HG03103 (cell line): ENCODE measurements at regions not wholly inside any gene's neighbourhood (a gene's known extent, or its start where the extent isn't known, plus 50 kb on each side); places are given as distances from the start of the nearest gene placed in this dataset.

Source experiments
- ATAC-seq: cut with Tn5 transposase; IDR thresholded peaks from one replicate; pipeline ENCODE4 v1.9.1; 2021; ENCODE audit warnings: low read depth; ENCODE audit not compliant: unreplicated experiment

GRCh38 chr6:104349191-104349590 is 510.5 kb downstream of the HACE1 start:
- no peak for ATAC-seq

DNA sequence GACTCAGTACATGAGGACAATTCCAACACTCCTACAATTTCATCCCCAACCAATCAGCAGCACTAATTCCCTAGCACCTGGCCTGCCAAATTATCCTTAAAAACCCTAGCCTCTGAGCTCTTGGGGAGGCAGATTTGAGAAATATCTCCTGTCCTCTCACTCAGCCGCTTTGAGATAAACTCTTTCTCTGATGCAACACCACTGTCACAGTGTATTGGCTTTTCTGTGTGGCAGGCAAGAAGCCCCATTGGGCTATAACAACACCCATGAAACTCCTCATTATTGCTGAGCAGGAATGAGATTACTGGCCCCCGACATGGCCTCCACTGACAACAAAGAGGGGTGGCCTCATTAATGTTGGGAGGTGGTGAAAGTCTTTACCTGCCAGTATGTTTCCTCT is 515.5 kb downstream of the HACE1 start:
- ATAC-seq: no peak

DNA sequence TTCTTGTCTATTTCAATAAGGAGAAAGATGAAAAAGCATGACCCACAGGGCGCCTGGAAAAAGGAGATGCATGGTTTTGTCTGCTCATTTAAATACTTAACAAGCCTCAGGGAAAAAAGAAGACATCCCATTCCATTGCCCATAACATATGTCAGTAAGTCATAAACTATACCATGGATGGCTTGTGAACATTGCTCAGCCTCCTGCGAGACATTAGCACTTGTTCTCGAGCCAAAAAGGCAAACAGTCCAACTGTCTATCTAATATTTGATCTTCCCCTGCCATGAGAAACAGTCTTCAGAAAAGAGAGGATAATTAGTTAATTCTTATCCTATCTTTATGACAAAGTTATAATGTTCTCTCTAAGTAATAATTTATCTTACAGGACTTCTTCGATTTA is 527.4 kb downstream of the HACE1 start:
- ATAC-seq: no peak

GRCh38 chr6:104326173-104327001 is 533.3 kb downstream of the HACE1 start:
- peak; percentile 50 for ATAC-seq

- no peak for ATAC-seq
Observed at GRCh38 chr6:104325341-104326172, 534.2 kb downstream of the HACE1 start.

DNA sequence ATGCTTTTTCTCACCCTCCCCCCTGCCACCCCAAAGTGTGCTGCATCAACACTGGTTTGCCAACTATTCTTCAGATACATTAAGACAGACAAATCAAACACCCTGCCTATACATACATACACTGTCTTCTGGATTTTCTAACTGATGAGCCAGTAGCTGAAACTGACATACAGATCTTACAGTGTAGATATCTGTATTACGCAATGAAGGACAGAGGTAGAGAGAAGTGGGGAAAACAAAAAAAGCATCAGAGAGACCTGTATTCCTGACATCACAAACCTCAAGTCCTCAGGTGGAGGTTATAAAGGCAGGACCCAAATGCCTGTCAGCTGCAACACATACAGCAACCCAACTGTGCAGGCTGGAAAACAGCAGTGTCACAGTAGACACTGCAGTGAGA is 535.4 kb downstream of the HACE1 start:
- no peak for ATAC-seq

GRCh38 chr6:104322841-104323240 is 536.9 kb downstream of the HACE1 start:
- ATAC-seq: no peak

DNA sequence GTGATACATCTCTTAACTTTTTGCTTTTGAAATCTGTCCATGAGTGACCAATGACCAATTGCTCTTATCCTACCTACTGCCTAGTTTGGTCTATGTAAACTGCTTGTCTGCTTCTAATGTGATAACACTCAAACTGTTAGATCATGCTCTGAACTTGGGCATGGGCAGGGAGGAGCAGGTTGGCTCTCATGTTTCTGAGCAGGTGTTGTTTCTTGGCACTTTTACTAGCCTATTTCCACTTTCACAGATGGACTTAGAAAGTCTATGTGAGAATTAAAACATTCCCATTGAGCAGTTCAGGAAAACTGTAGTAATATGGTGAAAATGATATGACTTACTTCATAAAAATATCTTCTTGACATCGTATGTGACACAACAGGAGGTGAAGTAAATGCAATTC is 538.4 kb downstream of the HACE1 start:
- no peak for ATAC-seq

- ATAC-seq: no peak
Observed at GRCh38 chr6:104320896-104321295, 538.8 kb downstream of the HACE1 start.

DNA sequence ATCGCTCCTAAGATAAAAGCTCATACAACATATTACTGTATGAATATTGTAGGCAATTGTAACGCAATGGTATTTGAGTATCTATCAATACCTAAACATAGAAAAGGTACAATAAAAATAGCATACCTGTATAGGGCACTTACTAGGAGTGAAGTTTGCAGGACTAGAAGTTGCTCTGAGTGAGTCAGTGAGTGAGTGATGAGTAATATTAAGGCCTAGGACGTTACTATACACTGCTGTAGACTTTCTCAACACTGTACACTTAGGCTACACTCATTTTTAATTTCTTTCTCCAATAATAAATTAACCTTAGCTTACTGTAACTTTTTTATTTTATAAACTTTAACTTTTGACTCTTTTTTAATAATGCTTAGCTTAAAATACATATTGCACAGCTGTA is 546.9 kb downstream of the HACE1 start:
- no peak for ATAC-seq

GRCh38 chr6:104306211-104306610 is 553.5 kb downstream of the HACE1 start:
- ATAC-seq: no peak

- no peak for ATAC-seq
Observed at GRCh38 chr6:104305206-104305605, 554.5 kb downstream of the HACE1 start.

DNA sequence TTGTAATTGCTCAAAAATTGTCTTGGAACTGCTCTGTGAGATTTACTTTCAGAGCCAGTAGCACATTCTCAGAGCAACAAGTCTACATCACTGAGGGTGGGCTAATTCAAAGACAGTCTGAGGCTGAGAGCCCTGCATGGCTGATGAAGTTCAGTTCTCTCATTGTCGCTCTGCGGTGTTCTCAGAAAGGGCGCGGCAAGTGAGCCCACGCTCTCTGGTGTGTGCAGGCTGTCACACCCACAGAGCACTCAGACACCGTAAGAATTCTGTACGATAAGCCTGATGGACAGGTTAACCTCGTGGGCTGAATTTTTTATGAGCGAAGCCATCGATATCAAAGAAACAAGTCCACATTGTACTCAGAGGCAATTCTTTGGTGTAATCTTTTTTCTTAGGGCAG is 557.8 kb downstream of the HACE1 start:
- ATAC-seq: no peak

DNA sequence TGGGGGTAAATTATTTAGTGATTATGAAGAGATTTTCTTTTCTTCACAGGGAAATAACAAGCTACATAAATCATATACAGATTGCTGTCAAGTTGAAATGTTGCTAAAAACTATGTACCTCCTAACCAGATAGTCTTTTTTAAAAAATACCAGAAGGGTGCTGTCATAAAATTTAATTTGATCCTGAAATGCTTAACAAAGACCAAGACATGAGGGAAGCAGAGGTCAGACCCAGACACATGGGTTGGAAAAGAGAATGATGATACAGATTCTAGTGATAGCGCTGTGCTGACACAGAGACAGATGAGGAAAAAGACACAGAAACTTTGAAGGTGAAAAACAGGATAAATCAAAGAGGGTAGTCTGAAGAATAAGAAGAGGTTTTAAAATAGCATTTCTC is 573.1 kb downstream of the HACE1 start:
- ATAC-seq: no peak

DNA sequence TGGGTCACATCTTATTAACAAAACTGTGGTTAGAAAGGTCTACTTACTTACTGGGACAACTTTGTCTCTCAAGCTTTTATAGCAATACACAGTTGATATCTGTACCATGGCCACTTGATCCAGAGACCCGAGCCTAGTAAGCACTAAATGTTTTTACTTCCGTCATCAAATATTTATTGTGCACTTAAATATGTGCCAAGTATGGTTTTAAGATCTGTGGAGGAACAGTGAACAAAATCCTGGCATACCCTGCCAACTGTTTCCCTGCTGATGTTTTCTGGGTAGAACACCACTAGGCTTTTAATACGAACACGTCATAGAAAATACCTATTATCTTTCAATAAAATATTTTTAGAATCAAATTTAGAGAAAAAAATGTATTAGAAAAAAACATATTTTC is 574.8 kb downstream of the HACE1 start:
- ATAC-seq: no peak

GRCh38 chr6:104282581-104282980 is 577.1 kb downstream of the HACE1 start:
- ATAC-seq: no peak

DNA sequence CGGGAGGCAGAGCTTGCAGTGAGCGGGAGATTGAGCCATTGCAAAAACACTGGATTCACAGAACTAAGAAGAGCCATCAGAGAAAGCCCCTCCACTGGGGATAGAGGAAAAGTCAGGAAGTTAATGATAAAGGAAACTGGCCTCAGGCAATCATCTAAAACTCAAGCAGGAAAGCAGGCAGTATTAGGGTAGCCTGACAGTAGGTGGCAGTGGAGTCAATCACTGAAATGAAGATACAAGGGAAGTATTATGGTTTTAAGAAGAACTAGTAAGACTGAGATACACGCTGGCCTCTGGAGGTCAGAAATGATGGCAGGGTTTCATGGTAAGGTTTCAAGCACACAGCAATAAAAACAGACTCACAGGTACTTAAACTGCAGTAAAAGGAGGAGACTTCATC is 578.3 kb downstream of the HACE1 start:
- ATAC-seq: no peak

DNA sequence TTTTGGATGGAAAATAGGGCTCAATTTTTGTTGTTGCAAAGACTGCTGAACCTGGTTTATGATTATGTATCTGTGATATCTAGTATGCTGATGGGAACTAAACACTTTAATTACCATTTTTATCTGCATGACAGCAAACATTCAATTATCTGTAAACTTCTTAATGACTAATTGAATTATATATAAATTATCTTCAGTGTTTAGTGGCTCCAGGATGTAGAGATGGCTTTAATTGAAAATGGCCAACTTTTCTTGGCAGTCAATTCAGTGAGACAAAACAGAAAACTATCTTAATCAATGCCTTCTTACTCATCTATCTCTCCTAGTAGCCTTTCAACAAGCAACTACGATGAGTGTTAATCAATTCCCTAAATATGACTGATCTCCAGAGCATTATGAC is 591.3 kb downstream of the HACE1 start:
- ATAC-seq: no peak

GRCh38 chr6:104266922-104267321 is 592.8 kb downstream of the HACE1 start:
- no peak for ATAC-seq

GRCh38 chr6:104256646-104257045 is 603.1 kb downstream of the HACE1 start:
- no peak for ATAC-seq

DNA sequence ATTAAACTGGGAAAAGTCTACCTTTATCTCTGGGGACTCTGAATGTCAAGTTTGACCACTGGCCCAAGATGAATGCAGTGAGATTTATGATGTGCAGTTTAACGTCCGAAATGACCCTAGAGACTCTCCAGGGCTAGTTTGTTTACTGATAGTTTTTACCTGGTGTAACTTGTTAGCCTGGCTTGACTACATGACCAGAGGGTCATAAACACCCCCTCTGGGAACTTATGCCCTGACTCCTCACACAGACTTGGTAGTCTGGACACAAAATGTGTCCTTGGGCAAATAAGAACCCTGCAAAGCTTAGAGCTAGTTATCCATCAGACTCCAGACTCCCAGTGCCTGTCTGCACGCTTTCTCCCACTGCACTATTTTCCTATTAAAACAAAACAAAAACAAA is 606.5 kb downstream of the HACE1 start:
- no peak for ATAC-seq

DNA sequence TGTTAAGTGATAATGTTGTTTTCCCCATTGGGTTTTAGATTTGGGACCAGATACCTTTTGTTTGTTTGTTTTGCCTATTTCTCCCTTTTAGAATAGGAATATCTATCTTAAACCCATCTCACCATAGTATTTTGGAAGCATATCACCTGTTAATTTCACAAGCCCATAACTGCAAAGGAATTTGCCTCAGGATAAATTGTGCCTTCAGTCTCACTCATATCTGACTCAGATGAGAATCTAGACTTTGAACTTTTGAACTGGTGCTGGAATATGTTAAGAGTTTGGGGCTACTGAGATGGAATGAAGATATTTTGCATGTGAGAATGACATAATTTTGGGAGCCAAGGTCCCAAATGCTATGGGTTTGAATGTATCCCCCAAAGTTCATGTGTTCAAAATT is 607.4 kb downstream of the HACE1 start:
- ATAC-seq: no peak
